ENCODE measurements at regions not wholly inside any gene's neighbourhood (a gene's known extent, or its start where the extent isn't known, plus 50 kb on each side); places are given as distances from the start of the nearest gene placed in this dataset.

- DNase-seq (ENCODE audit: low read depth in 3 of 3, low spot score in 2 of 3), result no peak
Observed at GRCh38 chr10:3551761-3552160, 233.2 kb downstream of the KLF6 start.

GRCh38 chr10:3549118-3549517, 235.9 kb downstream of the KLF6 start:
- no peak for DNase-seq (ENCODE audit: low read depth in 3 of 3, low spot score in 2 of 3)

GRCh38 chr10:3548702-3549101, 236.3 kb downstream of the KLF6 start:
- DNase-seq (ENCODE audit: low read depth in 3 of 3, low spot score in 2 of 3), result no peak

GRCh38 chr10:3548076-3548475, 236.9 kb downstream of the KLF6 start:
- DNase-seq (ENCODE audit: low read depth in 3 of 3, low spot score in 2 of 3), result no peak

GRCh38 chr10:3544561-3544960, 240.4 kb downstream of the KLF6 start:
- no peak for DNase-seq (ENCODE audit: low read depth in 3 of 3, low spot score in 2 of 3)

- DNase-seq (ENCODE audit: low read depth in 3 of 3, low spot score in 2 of 3), result no peak
Observed at GRCh38 chr10:3542185-3542611, 242.8 kb downstream of the KLF6 start.

GRCh38 chr10:3539696-3540383, 245.2 kb downstream of the KLF6 start:
- DNase-seq (ENCODE audit: low read depth in 3 of 3, low spot score in 2 of 3), result no peak

GRCh38 chr10:3538656-3539531, 246.1 kb downstream of the KLF6 start:
- no peak for DNase-seq (ENCODE audit: low read depth in 3 of 3, low spot score in 2 of 3)

GRCh38 chr10:3538291-3538655, 246.7 kb downstream of the KLF6 start:
- no peak for DNase-seq (ENCODE audit: low read depth in 3 of 3, low spot score in 2 of 3)

GRCh38 chr10:3537518-3537917, 247.5 kb downstream of the KLF6 start:
- DNase-seq (ENCODE audit: low read depth in 3 of 3, low spot score in 2 of 3), result no peak

GRCh38 chr10:3535001-3535400, 250.0 kb downstream of the KLF6 start:
- no peak for DNase-seq (ENCODE audit: low read depth in 3 of 3, low spot score in 2 of 3)

GRCh38 chr10:3534433-3534832, 250.6 kb downstream of the KLF6 start:
- no peak for DNase-seq (ENCODE audit: low read depth in 3 of 3, low spot score in 2 of 3)

GRCh38 chr10:3533296-3533695, 251.7 kb downstream of the KLF6 start:
- no peak for DNase-seq (ENCODE audit: low read depth in 3 of 3, low spot score in 2 of 3)

- no peak for DNase-seq (ENCODE audit: low read depth in 3 of 3, low spot score in 2 of 3)
Observed at GRCh38 chr10:3532644-3533043, 252.4 kb downstream of the KLF6 start.

GRCh38 chr10:3531670-3532069, 253.3 kb downstream of the KLF6 start:
- DNase-seq (ENCODE audit: low read depth in 3 of 3, low spot score in 2 of 3), result no peak

- DNase-seq (ENCODE audit: low read depth in 3 of 3, low spot score in 2 of 3), result no peak
Observed at GRCh38 chr10:3530783-3531645, 254.0 kb downstream of the KLF6 start.

GRCh38 chr10:3530346-3530745, 254.7 kb downstream of the KLF6 start:
- DNase-seq (ENCODE audit: low read depth in 3 of 3, low spot score in 2 of 3), result no peak

GRCh38 chr10:3529691-3530090, 255.3 kb downstream of the KLF6 start:
- no peak for DNase-seq (ENCODE audit: low read depth in 3 of 3, low spot score in 2 of 3)

- DNase-seq (ENCODE audit: low read depth in 3 of 3, low spot score in 2 of 3), result no peak
Observed at GRCh38 chr10:3528823-3529403, 256.1 kb downstream of the KLF6 start.

- no peak for DNase-seq (ENCODE audit: low read depth in 3 of 3, low spot score in 2 of 3)
Observed at GRCh38 chr10:3528271-3528670, 256.7 kb downstream of the KLF6 start.

GRCh38 chr10:3527869-3528268, 257.1 kb downstream of the KLF6 start:
- DNase-seq (ENCODE audit: low read depth in 3 of 3, low spot score in 2 of 3), result no peak

Measured in right renal cortex interstitium (tissue), 3 donors.